Astrocyte of the cerebellum (primary cell): ENCODE measurements at regions not wholly inside any gene's neighbourhood (a gene's known extent, or its start where the extent isn't known, plus 50 kb on each side); places are given as distances from the start of the nearest gene placed in this dataset.

Experiments used
- DNase-seq: peaks from one replicate; pipeline ENCODE4 v3.0.0-alpha.2; 2011; ENCODE audit warnings: low read depth
- H3K4me3 ChIP-seq: 2 replicates; pipeline ENCODE4 v1.5.1; 2011; ENCODE audit warnings: mild to moderate bottlenecking, low read depth, low read length, moderate library complexity
- CTCF ChIP-seq: IDR thresholded peaks from 2 replicates; pipeline ENCODE4 v1.5.1; 2012; ENCODE audit warnings: low read length, low read depth, moderate library complexity, mild to moderate bottlenecking; ENCODE audit errors: missing control alignments
- in situ Hi-C: cut with HindIII; loops from 2 replicates; pipeline ENCODE4 v1.10.0; 2017; ENCODE audit warnings: low sequenced_read_pairs

GRCh38 chr5:6221141-6221626 lies 157.2 kb downstream of the MED10 start:
- DNase-seq: no peak
- in situ Hi-C loops: no loop called here
- no peak for TF ChIP-seq CTCF
- no peak overlapping the region for H3K4me3 ChIP-seq

GRCh38 chr5:6220346-6221088 lies 157.8 kb downstream of the MED10 start:
- no peak overlapping the region for H3K4me3 ChIP-seq
- peak; percentile 22 for DNase-seq
- in situ Hi-C loops: no loop called here
- TF ChIP-seq CTCF: no peak

GRCh38 chr5:6218517-6218916 lies 159.8 kb downstream of the MED10 start:
- TF ChIP-seq CTCF: no peak
- no peak overlapping the region for H3K4me3 ChIP-seq
- no peak for DNase-seq
- in situ Hi-C loops: no loop called here

- H3K4me3 ChIP-seq: no peak overlapping the region
- DNase-seq: no peak
- in situ Hi-C loops: no loop called here
- TF ChIP-seq CTCF: no peak
Observed at GRCh38 chr5:6218116-6218515, 160.2 kb downstream of the MED10 start.

GRCh38 chr5:6216471-6217075 lies 161.8 kb downstream of the MED10 start:
- no peak for TF ChIP-seq CTCF
- H3K4me3 ChIP-seq: no peak overlapping the region
- in situ Hi-C loops: no loop called here
- no peak for DNase-seq

GRCh38 chr5:6215891-6216290 lies 162.5 kb downstream of the MED10 start:
- DNase-seq: no peak
- in situ Hi-C loops: no loop called here
- no peak overlapping the region for H3K4me3 ChIP-seq
- no peak for TF ChIP-seq CTCF
